Lower leg skin (tissue), 3 donors: ENCODE measurements at regions not wholly inside any gene's neighbourhood (a gene's known extent, or its start where the extent isn't known, plus 50 kb on each side); places are given as distances from the start of the nearest gene placed in this dataset.

ENCODE experiments used
- CTCF ChIP-seq, 3 donors: fragments of 450-650 bp; IDR thresholded peaks; one replicate each; pipeline ENCODE4 v1.5.1; 2016; ENCODE audit warnings: antibody characterized with exemption in 3 of 3, mild to moderate bottlenecking in 3 of 3, moderate library complexity in 2 of 3
- POLR2A ChIP-seq, 2 donors: fragments of 450-650 bp; IDR thresholded peaks; one replicate each; pipeline ENCODE4 v1.6.1; 2016 to 2017; ENCODE audit warnings: antibody characterized with exemption in 2 of 2, mild to moderate bottlenecking in 1 of 2, moderate library complexity in 1 of 2

GRCh38 chr3:24591191-24591590, 96.5 kb upstream of the THRB start:
- TF ChIP-seq CTCF (IDR thresholded peaks at IDR 0.05) (no peak), POLR2A (IDR thresholded peaks at IDR 0.05) (no peak)
